H9 (cell line): ENCODE measurements at regions not wholly inside any gene's neighbourhood (a gene's known extent, or its start where the extent isn't known, plus 50 kb on each side); places are given as distances from the start of the nearest gene placed in this dataset.

Experiments used
- DNase-seq: peaks from one replicate; pipeline ENCODE4 v3.0.0-alpha.2; 2017
- H2AFZ ChIP-seq: one replicate; pipeline ENCODE4 v1.6.1; 2013; ENCODE audit warnings: mild to moderate bottlenecking, low read length, control low read depth, moderate library complexity
- H2AK5ac ChIP-seq: 2 replicates; pipeline ENCODE4 v1.6.1; 2013; ENCODE audit warnings: low read length, control low read depth, mixed read lengths; ENCODE audit not compliant: insufficient read length
- H2BK120ac ChIP-seq: one replicate; pipeline ENCODE4 v1.6.1; 2013; ENCODE audit warnings: low read depth, mild to moderate bottlenecking, low read length, control low read depth, inconsistent platforms; ENCODE audit not compliant: poor library complexity, severe bottlenecking
- H2BK12ac ChIP-seq: 2 replicates; pipeline ENCODE4 v1.6.1; 2013; ENCODE audit warnings: low read length, control low read depth, mixed read lengths, low read depth; ENCODE audit not compliant: insufficient read length
- H2BK15ac ChIP-seq: 2 replicates; pipeline ENCODE4 v1.6.1; 2013; ENCODE audit warnings: low read depth, low read length, control low read depth
- H2BK20ac ChIP-seq: one replicate; pipeline ENCODE4 v1.6.1; 2013; ENCODE audit warnings: low read depth, mild to moderate bottlenecking, low read length, control low read depth, inconsistent platforms; ENCODE audit not compliant: poor library complexity, severe bottlenecking
- H2BK5ac ChIP-seq: 2 replicates; pipeline ENCODE4 v1.6.1; 2013; ENCODE audit warnings: low read length, control low read depth, mixed read lengths; ENCODE audit not compliant: insufficient read length
- H3K14ac ChIP-seq: 2 replicates; pipeline ENCODE4 v1.6.1; 2013; ENCODE audit warnings: low read length, control low read depth; ENCODE audit not compliant: insufficient read depth
- H3K18ac ChIP-seq: 2 replicates; pipeline ENCODE4 v1.6.1; 2013; ENCODE audit warnings: low read depth, mild to moderate bottlenecking, mixed read lengths, low read length, control low read depth; ENCODE audit not compliant: insufficient read length
- H3K23ac ChIP-seq: 2 replicates; pipeline ENCODE4 v1.6.1; 2013; ENCODE audit warnings: low read length, control low read depth, mixed read lengths, low read depth; ENCODE audit not compliant: insufficient read length
- H3K23me2 ChIP-seq: 2 replicates; pipeline ENCODE4 v1.6.1; 2013; ENCODE audit warnings: low read depth, mild to moderate bottlenecking, mixed read lengths, low read length, control low read depth; ENCODE audit not compliant: insufficient read length, poor library complexity, severe bottlenecking
- H3K27ac ChIP-seq: 2 replicates; pipeline ENCODE4 v1.5.1; 2013; ENCODE audit warnings: low read length, control low read depth, mixed read lengths, low read depth; ENCODE audit not compliant: insufficient read length
- H3K27me3 ChIP-seq: 2 replicates; pipeline ENCODE4 v1.6.1; 2013; ENCODE audit warnings: low read length, control low read depth, inconsistent platforms; ENCODE audit not compliant: insufficient read depth
- H3K4ac ChIP-seq: 2 replicates; pipeline ENCODE4 v1.6.1; 2013; ENCODE audit warnings: low read depth, mild to moderate bottlenecking, control low read depth, inconsistent platforms, low read length, moderate library complexity
- H3K4me1 ChIP-seq: 2 replicates; pipeline ENCODE4 v1.6.1; 2013; ENCODE audit warnings: low read length, control low read depth, inconsistent platforms; ENCODE audit not compliant: insufficient read depth
- H3K4me2 ChIP-seq: 2 replicates; pipeline ENCODE4 v1.6.1; 2013; ENCODE audit warnings: low read length, control low read depth, mixed read lengths; ENCODE audit not compliant: insufficient read length, insufficient read depth
- H3K56ac ChIP-seq: 2 replicates; pipeline ENCODE4 v1.6.1; 2013; ENCODE audit warnings: low read depth, mild to moderate bottlenecking, mixed read lengths, low read length, control low read depth; ENCODE audit not compliant: insufficient read length
- H3K79me1 ChIP-seq: 2 replicates; pipeline ENCODE4 v1.6.1; 2013; ENCODE audit warnings: low read depth, mild to moderate bottlenecking, moderate library complexity, low read length, control low read depth, inconsistent platforms; ENCODE audit not compliant: insufficient read depth, poor library complexity, severe bottlenecking
- H3K79me2 ChIP-seq: 2 replicates; pipeline ENCODE4 v1.6.1; 2013; ENCODE audit warnings: low read length, control low read depth, inconsistent platforms; ENCODE audit not compliant: insufficient read depth
- H3K9ac ChIP-seq: 2 replicates; pipeline ENCODE4 v1.6.1; 2013; ENCODE audit warnings: low read length, control low read depth, mixed read lengths; ENCODE audit not compliant: insufficient read length; ENCODE audit errors: extremely low read depth
- H3K9me3 ChIP-seq: one replicate; pipeline ENCODE4 v1.6.1; 2013; ENCODE audit warnings: low read depth, low read length, inconsistent platforms; ENCODE audit not compliant: control insufficient read depth
- H3T11ph ChIP-seq: one replicate; pipeline ENCODE4 v1.6.1; 2013; ENCODE audit warnings: mild to moderate bottlenecking, low read length, control low read depth, inconsistent platforms
- H4K20me1 ChIP-seq: one replicate; pipeline ENCODE4 v1.6.1; 2013; ENCODE audit not compliant: control insufficient read depth, insufficient read length, insufficient read depth
- H4K5ac ChIP-seq: 2 replicates; pipeline ENCODE4 v1.6.1; 2013; ENCODE audit warnings: low read depth, mild to moderate bottlenecking, mixed read lengths, low read length, control low read depth; ENCODE audit not compliant: insufficient read length
- H4K8ac ChIP-seq: replicated peaks from 2 replicates; pipeline ENCODE4 v1.6.1; 2013; ENCODE audit warnings: low read length, control low read depth, mixed read lengths, low read depth; ENCODE audit not compliant: insufficient read length
- H4K91ac ChIP-seq: 2 replicates; pipeline ENCODE4 v1.6.1; 2013; ENCODE audit warnings: low read depth, mild to moderate bottlenecking, moderate library complexity, mixed read lengths, low read length, control low read depth; ENCODE audit not compliant: insufficient read length
- H3K27ac Mint-ChIP-seq, 3 experiments: 2 replicates in 2 of 3; 3 replicates in 1 of 3; pipeline ENCODE4 v1.8.0; 2020 to 2021; ENCODE audit warnings: mixed read lengths in 3 of 3, mild to moderate bottlenecking in 1 of 3, moderate library complexity in 1 of 3
- H3K27me3 Mint-ChIP-seq: 2 replicates; pipeline ENCODE4 v1.8.0; 2021; ENCODE audit warnings: low read depth, mild to moderate bottlenecking, moderate library complexity, mixed read lengths
- H3K36me3 Mint-ChIP-seq, 3 experiments: 2 replicates in 2 of 3; 3 replicates in 1 of 3; pipeline ENCODE4 v1.8.0; 2020 to 2021; ENCODE audit warnings: low read depth in 3 of 3, mixed read lengths in 3 of 3; ENCODE audit not compliant: insufficient read depth in 1 of 3
- H3K4me1 Mint-ChIP-seq, 2 experiments: 2 replicates each; pipeline ENCODE4 v1.8.0; 2020; ENCODE audit warnings: mixed read lengths in 2 of 2
- H3K4me3 Mint-ChIP-seq, 2 experiments: 2 replicates in 1 of 2; 3 replicates in 1 of 2; pipeline ENCODE4 v1.8.0; 2020 to 2021; ENCODE audit warnings: mild to moderate bottlenecking in 2 of 2, mixed read lengths in 2 of 2, moderate library complexity in 1 of 2
- H3K9me3 Mint-ChIP-seq, 2 experiments: 2 replicates in 1 of 2; 3 replicates in 1 of 2; pipeline ENCODE4 v1.8.0; 2020; ENCODE audit warnings: mild to moderate bottlenecking in 2 of 2, mixed read lengths in 2 of 2, moderate library complexity in 1 of 2
- CTCF ChIP-seq: fragments of 200-600 bp; sonication (generic); conservative IDR thresholded peaks from 3 replicates; pipeline ENCODE4 v1.8.0; 2021; ENCODE audit warnings: antibody characterized with exemption, mild to moderate bottlenecking
- WGBS: extraction: QIAGEN DNeasy Blood & Tissue Kit; methylation state at CpG from one replicate; pipeline ENCODE4 v1.1.7; 2013; ENCODE audit warnings: missing lambda C conversion rate, low lambda C conversion rate, mixed read lengths; ENCODE audit not compliant: insufficient read length; ENCODE audit errors: extremely low coverage; 5-methylcytosine and 5-hydroxymethylcytosine counted together

DNA sequence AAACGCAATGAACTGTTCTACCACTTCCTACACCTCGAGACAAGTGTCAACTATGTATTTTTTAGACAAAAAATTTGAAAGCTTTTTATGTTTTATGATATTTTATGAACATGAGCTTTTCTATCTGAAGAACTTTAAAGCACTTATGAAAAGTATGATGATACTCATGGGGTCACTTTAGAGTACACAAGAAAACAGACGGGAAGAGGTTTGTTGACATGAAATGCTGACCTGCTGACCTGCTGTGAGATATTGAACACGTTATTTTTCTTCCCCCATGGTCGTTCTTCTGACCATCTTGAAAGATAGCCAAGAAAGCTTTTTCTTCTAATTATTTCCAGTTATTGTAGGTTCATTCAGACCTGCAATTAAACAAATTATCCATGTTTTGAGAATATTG, 63.1 kb downstream of the PLEKHG1 start:
- Histone ChIP-seq H2BK5ac (no peak overlapping the region), H3K4me2 (no peak overlapping the region), H2AK5ac (no peak overlapping the region), H3T11ph (no peak overlapping the region), H2AFZ (no peak overlapping the region), H2BK20ac (no peak overlapping the region), H2BK12ac (no peak overlapping the region), H3K56ac (no peak overlapping the region), H3K18ac (no peak overlapping the region), H3K9me3 (no peaks in the 10 kb centered on the region), H3K14ac (no peak overlapping the region), H2BK120ac (no peak overlapping the region), H3K9ac (no peak overlapping the region), H4K5ac (no peak overlapping the region), H3K23ac (no peak overlapping the region), H3K79me1 (no peaks in the 10 kb centered on the region), H3K79me2 (no peaks in the 10 kb centered on the region), H2BK15ac (no peak overlapping the region), H3K27ac (no peak overlapping the region), H3K23me2 (no peaks in the 10 kb centered on the region), H4K91ac (no peak overlapping the region), H4K20me1 (no peaks in the 10 kb centered on the region), H3K27me3 (no peaks in the 10 kb centered on the region), H3K4ac (no peak overlapping the region), H4K8ac (no peak overlapping the region), H3K4me1 (no peaks in the 10 kb centered on the region)
- no peaks in the 10 kb centered on the region for H3K36me3 Mint-ChIP-seq
- H3K4me3 Mint-ChIP-seq, result no peak overlapping the region
- H3K27ac Mint-ChIP-seq, result no peak overlapping the region
- H3K4me1 Mint-ChIP-seq, result no peaks in the 10 kb centered on the region
- H3K27me3 Mint-ChIP-seq, result no peaks in the 10 kb centered on the region
- no peak for TF ChIP-seq CTCF
- whole genome bisulfite sequencing, result no CpG with 5 or more reads among the region's 5 CpGs
- DNase-seq, result no peak
- H3K9me3 Mint-ChIP-seq, result no peaks in the 10 kb centered on the region
